CD14-positive monocyte (primary cell): ENCODE measurements at regions not wholly inside any gene's neighbourhood (a gene's known extent, or its start where the extent isn't known, plus 50 kb on each side); places are given as distances from the start of the nearest gene placed in this dataset.

Source experiments
- DNase-seq, 3 donors: peaks; one replicate each; pipeline ENCODE4 v3.0.0-alpha.2; 2011 to 2022
- H2AFZ ChIP-seq: 2 replicates; pipeline ENCODE4 v1.6.0; 2012; ENCODE audit warnings: mild to moderate bottlenecking, low read depth, low read length, inconsistent platforms; ENCODE audit not compliant: insufficient read depth, poor library complexity, severe bottlenecking
- H3K27ac ChIP-seq, 2 donors: 1 replicate in 1 of 2; 2 replicates in 1 of 2; pipeline ENCODE4 v1.5.1; 2012 to 2013; ENCODE audit warnings: low read length in 2 of 2, control low read depth in 1 of 2, inconsistent platforms in 1 of 2, low read depth in 1 of 2, mild to moderate bottlenecking in 1 of 2
- H3K27me3 ChIP-seq, 2 donors: one replicate each; pipeline versions ENCODE4 v1.6.0 to v1.6.1; 2011 to 2013; ENCODE audit warnings: low read length in 2 of 2; ENCODE audit not compliant: control insufficient read depth in 2 of 2, insufficient read depth in 2 of 2
- H3K36me3 ChIP-seq, 2 donors: replicated peaks in 1 of 2; 1 replicate in 1 of 2; 2 replicates in 1 of 2; pipeline versions ENCODE4 v1.5.1 to v1.6.1; 2012 to 2013; ENCODE audit warnings: low read length in 2 of 2, control low read depth in 1 of 2, inconsistent platforms in 1 of 2, mild to moderate bottlenecking in 1 of 2; ENCODE audit not compliant: insufficient read depth in 2 of 2, control insufficient read depth in 1 of 2
- H3K4me1 ChIP-seq, 2 donors: 1 replicate in 1 of 2; 2 replicates in 1 of 2; pipeline versions ENCODE4 v1.5.1 to v1.6.1; 2012 to 2013; ENCODE audit warnings: low read length in 2 of 2, control low read depth in 1 of 2, inconsistent platforms in 1 of 2, mild to moderate bottlenecking in 1 of 2, moderate library complexity in 1 of 2; ENCODE audit not compliant: insufficient read depth in 2 of 2, control insufficient read depth in 1 of 2
- H3K4me2 ChIP-seq: replicated peaks from 2 replicates; pipeline ENCODE3; 2012; ENCODE audit warnings: low read length, moderate library complexity, mild to moderate bottlenecking; ENCODE audit not compliant: poor library complexity, severe bottlenecking; ENCODE audit errors: extremely low read depth
- H3K4me3 ChIP-seq, 3 experiments: fragments of 200-600 bp in 1 of 3; sonication (generic) in 1 of 3; replicated peaks in 1 of 3; 1 replicate in 2 of 3; 2 replicates in 1 of 3; pipeline ENCODE4 v1.5.1; 2011 to 2013; ENCODE audit warnings: low read length in 3 of 3, mild to moderate bottlenecking in 3 of 3, control low read depth in 2 of 3, low read depth in 2 of 3, inconsistent platforms in 1 of 3, moderate library complexity in 1 of 3
- H3K79me2 ChIP-seq: 2 replicates; pipeline ENCODE4 v1.6.0; 2012; ENCODE audit warnings: mild to moderate bottlenecking, control low read depth, inconsistent platforms, low read length, moderate library complexity; ENCODE audit not compliant: insufficient read depth
- H3K9ac ChIP-seq: 2 replicates; pipeline ENCODE4 v1.6.0; 2017; ENCODE audit warnings: low read length, mild to moderate bottlenecking; ENCODE audit not compliant: insufficient read depth, poor library complexity, severe bottlenecking
- H3K9me3 ChIP-seq, 2 donors: replicated peaks in 1 of 2; 1 replicate in 1 of 2; 2 replicates in 1 of 2; pipeline versions ENCODE4 v1.5.1 to v1.6.1; 2012 to 2013; ENCODE audit warnings: low read length in 2 of 2, control low read depth in 1 of 2; ENCODE audit not compliant: control insufficient read depth in 1 of 2, insufficient read depth in 1 of 2
- H4K20me1 ChIP-seq: 2 replicates; pipeline ENCODE4 v1.6.0; 2012; ENCODE audit warnings: mild to moderate bottlenecking, low read length, control low read depth, moderate library complexity; ENCODE audit not compliant: insufficient read depth
- H3K27ac Mint-ChIP-seq, 7 donors: one replicate each; pipeline ENCODE4 v1.8.0; 2020; ENCODE audit warnings: mild to moderate bottlenecking in 7 of 7, mixed read lengths in 7 of 7, moderate library complexity in 6 of 7, inconsistent platforms in 2 of 7
- H3K27me3 Mint-ChIP-seq, 3 donors: one replicate each; pipeline ENCODE4 v1.8.0; 2021 to 2022; ENCODE audit warnings: low read depth in 3 of 3, mild to moderate bottlenecking in 3 of 3, mixed read lengths in 3 of 3, moderate library complexity in 3 of 3, inconsistent platforms in 1 of 3
- H3K36me3 Mint-ChIP-seq, 2 donors: one replicate each; pipeline ENCODE4 v1.8.0; 2020; ENCODE audit warnings: mixed read lengths in 2 of 2, inconsistent platforms in 1 of 2, mild to moderate bottlenecking in 1 of 2
- H3K4me1 Mint-ChIP-seq: one replicate; pipeline ENCODE4 v1.8.0; 2020; ENCODE audit warnings: mild to moderate bottlenecking, mixed read lengths
- H3K4me3 Mint-ChIP-seq, 2 donors: one replicate each; pipeline ENCODE4 v1.8.0; 2020; ENCODE audit warnings: mild to moderate bottlenecking in 2 of 2, mixed read lengths in 2 of 2, moderate library complexity in 1 of 2
- H3K9me3 Mint-ChIP-seq, 7 donors: one replicate each; pipeline ENCODE4 v1.8.0; 2020 to 2022; ENCODE audit warnings: mixed read lengths in 7 of 7, mild to moderate bottlenecking in 6 of 7, moderate library complexity in 6 of 7, inconsistent platforms in 2 of 7
- CTCF ChIP-seq: fragments of 200-600 bp; IDR thresholded peaks from one replicate; pipeline ENCODE4 v1.8.0; 2022; ENCODE audit warnings: antibody characterized with exemption, mild to moderate bottlenecking
- WGBS: methylation state at CpG from one replicate; pipeline ENCODE4 v1.1.5; 2013; ENCODE audit warnings: missing lambda C conversion rate; ENCODE audit not compliant: insufficient coverage; 5-methylcytosine and 5-hydroxymethylcytosine counted together
- intact Hi-C, 2 donors: fragments of 100-400 bp; cut with micrococcal nuclease; formaldehyde crosslinking; loops; one replicate each; pipeline versions ENCODE4 v1.15.0 to v1.15.1; 2023

- no peaks in the 10 kb centered on the region for H3K4me1 ChIP-seq
- Mint-ChIP-seq H3K4me3 (no peak overlapping the region), H3K9me3 (peaks cover 0 to 7% (median 6%) of the 10 kb centered on the region in 7 donors), H3K27me3 (no peaks in the 10 kb centered on the region), H3K27ac (no peak overlapping the region), H3K4me1 (no peaks in the 10 kb centered on the region), H3K36me3 (no peaks in the 10 kb centered on the region)
- no peak overlapping the region for H3K4me3 ChIP-seq
- no peak for DNase-seq
- no peaks in the 10 kb centered on the region for H3K36me3 ChIP-seq
- H3K27ac ChIP-seq = no peak overlapping the region
- H4K20me1 ChIP-seq = no peaks in the 10 kb centered on the region
- H3K27me3 ChIP-seq = no peaks in the 10 kb centered on the region
- TF ChIP-seq CTCF = no peak
- 84% methylated on average over 3 of the region's 3 CpGs for WGBS
- H3K4me2 ChIP-seq = no peak overlapping the region
- intact Hi-C loops = no loop called here
- H2AFZ ChIP-seq = no peak overlapping the region
- H3K79me2 ChIP-seq = no peaks in the 10 kb centered on the region
- H3K9me3 ChIP-seq = peaks cover 0 to 4% of the 10 kb centered on the region in 2 donors
- H3K9ac ChIP-seq = no peak overlapping the region
Measured at GRCh38 chr5:29001666-29002065, 1963.3 kb upstream of the CDH9 start.

GRCh38 chr5:28984639-28985038, 1946.3 kb upstream of the CDH9 start:
- H2AFZ ChIP-seq = no peak overlapping the region
- no peaks in the 10 kb centered on the region for H3K4me1 ChIP-seq
- H3K4me3 ChIP-seq = no peak overlapping the region
- Mint-ChIP-seq H3K36me3 (no peaks in the 10 kb centered on the region), H3K27ac (no peak overlapping the region), H3K4me3 (no peak overlapping the region), H3K4me1 (no peaks in the 10 kb centered on the region), H3K9me3 (peaks cover 0 to 16% (median 7%) of the 10 kb centered on the region in 7 donors), H3K27me3 (no peaks in the 10 kb centered on the region)
- no peaks in the 10 kb centered on the region for H4K20me1 ChIP-seq
- intact Hi-C loops = no loop called here
- H3K27ac ChIP-seq = no peak overlapping the region
- DNase-seq = no peak
- H3K36me3 ChIP-seq = no peaks in the 10 kb centered on the region
- no peaks in the 10 kb centered on the region for H3K79me2 ChIP-seq
- peaks cover 0 to 5% of the 10 kb centered on the region in 2 donors for H3K9me3 ChIP-seq
- no CpG with 5 or more reads among the region's 2 CpGs for WGBS
- no peaks in the 10 kb centered on the region for H3K27me3 ChIP-seq
- TF ChIP-seq CTCF = no peak
- H3K9ac ChIP-seq = no peak overlapping the region
- H3K4me2 ChIP-seq = no peak overlapping the region
